ENCODE measurements at regions not wholly inside any gene's neighbourhood (a gene's known extent, or its start where the extent isn't known, plus 50 kb on each side); places are given as distances from the start of the nearest gene placed in this dataset.

- no peak for TF ChIP-seq POLR2AphosphoS5 (IDR thresholded peaks at IDR 0.05; ENCODE audit: low read depth, low read length)
- TF ChIP-seq CTCF (IDR thresholded peaks at IDR 0.05) = no peak
- no peak for TF ChIP-seq REST (IDR thresholded peaks at IDR 0.05; ENCODE audit: insufficient read depth in 1 of 2, low read depth in 2 of 2, low read length in 1 of 2)
- no peak for TF ChIP-seq TCF7L2 (IDR thresholded peaks at IDR 0.05; ENCODE audit: low read depth, low read length)
- no peak for TF ChIP-seq SIN3A (IDR thresholded peaks at IDR 0.05; ENCODE audit: borderline replicate concordance, insufficient read depth, low read depth, low read length)
Measured at GRCh38 chr1:175252561-175252960, 60.0 kb upstream of the KIAA0040 start.
